ENCODE measurements at regions not wholly inside any gene's neighbourhood (a gene's known extent, or its start where the extent isn't known, plus 50 kb on each side); places are given as distances from the start of the nearest gene placed in this dataset.

DNA sequence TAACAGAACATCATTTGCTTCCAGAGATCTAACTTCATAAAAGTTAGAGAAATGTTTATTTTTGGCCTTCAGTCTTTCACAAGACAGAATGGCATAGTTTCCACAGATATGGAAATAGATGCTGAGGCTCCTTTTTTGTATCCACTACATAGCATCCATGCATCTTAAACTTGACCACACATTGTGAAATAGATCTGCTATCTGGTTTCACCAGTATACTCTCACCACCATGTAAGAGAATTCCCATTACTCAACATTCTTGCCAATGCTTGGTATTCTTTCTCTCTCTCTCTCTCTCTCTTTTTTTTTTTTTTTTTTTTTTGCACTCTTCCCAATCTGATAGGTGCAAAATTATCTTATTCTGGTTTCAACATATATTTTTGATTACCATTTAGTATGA, 52.1 kb upstream of the PRMT6 start:
- TF ChIP-seq, protein P1, sequence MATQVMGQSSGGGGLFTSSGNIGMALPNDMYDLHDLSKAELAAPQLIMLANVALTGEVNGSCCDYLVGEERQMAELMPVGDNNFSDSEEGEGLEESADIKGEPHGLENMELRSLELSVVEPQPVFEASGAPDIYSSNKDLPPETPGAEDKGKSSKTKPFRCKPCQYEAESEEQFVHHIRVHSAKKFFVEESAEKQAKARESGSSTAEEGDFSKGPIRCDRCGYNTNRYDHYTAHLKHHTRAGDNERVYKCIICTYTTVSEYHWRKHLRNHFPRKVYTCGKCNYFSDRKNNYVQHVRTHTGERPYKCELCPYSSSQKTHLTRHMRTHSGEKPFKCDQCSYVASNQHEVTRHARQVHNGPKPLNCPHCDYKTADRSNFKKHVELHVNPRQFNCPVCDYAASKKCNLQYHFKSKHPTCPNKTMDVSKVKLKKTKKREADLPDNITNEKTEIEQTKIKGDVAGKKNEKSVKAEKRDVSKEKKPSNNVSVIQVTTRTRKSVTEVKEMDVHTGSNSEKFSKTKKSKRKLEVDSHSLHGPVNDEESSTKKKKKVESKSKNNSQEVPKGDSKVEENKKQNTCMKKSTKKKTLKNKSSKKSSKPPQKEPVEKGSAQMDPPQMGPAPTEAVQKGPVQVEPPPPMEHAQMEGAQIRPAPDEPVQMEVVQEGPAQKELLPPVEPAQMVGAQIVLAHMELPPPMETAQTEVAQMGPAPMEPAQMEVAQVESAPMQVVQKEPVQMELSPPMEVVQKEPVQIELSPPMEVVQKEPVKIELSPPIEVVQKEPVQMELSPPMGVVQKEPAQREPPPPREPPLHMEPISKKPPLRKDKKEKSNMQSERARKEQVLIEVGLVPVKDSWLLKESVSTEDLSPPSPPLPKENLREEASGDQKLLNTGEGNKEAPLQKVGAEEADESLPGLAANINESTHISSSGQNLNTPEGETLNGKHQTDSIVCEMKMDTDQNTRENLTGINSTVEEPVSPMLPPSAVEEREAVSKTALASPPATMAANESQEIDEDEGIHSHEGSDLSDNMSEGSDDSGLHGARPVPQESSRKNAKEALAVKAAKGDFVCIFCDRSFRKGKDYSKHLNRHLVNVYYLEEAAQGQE (IDR thresholded peaks at IDR 0.05; ENCODE audit: insufficient read depth in 1 of 2, low read depth in 2 of 2, low read length in 2 of 2), result no peak
- TF ChIP-seq POLR2AphosphoS5 (IDR thresholded peaks at IDR 0.05; ENCODE audit: low read depth, low read length) (no peak), SIN3A (IDR thresholded peaks at IDR 0.05; ENCODE audit: borderline replicate concordance, insufficient read depth, low read length) (no peak), TAF1 (IDR thresholded peaks at IDR 0.05; ENCODE audit: borderline replicate concordance, insufficient read depth, low read length) (no peak), FOXP2 (optimal IDR thresholded peaks at IDR 0.05; ENCODE audit: borderline replicate concordance, extremely low read depth, extremely low read length, insufficient read depth) (no peak)
